GM19025 (cell line): ENCODE measurements at regions not wholly inside any gene's neighbourhood (a gene's known extent, or its start where the extent isn't known, plus 50 kb on each side); places are given as distances from the start of the nearest gene placed in this dataset.
"Not testable (repeated sequence)": the region's sequence is repeated elsewhere in the genome, so short reads cannot be mapped to it uniquely, and the experiment has no call there.

Experiments
- ATAC-seq: cut with Tn5 transposase; IDR thresholded peaks from one replicate; pipeline ENCODE4 v1.9.1; 2021; ENCODE audit warnings: mild to moderate bottlenecking, low read depth, moderate library complexity; ENCODE audit not compliant: unreplicated experiment

DNA sequence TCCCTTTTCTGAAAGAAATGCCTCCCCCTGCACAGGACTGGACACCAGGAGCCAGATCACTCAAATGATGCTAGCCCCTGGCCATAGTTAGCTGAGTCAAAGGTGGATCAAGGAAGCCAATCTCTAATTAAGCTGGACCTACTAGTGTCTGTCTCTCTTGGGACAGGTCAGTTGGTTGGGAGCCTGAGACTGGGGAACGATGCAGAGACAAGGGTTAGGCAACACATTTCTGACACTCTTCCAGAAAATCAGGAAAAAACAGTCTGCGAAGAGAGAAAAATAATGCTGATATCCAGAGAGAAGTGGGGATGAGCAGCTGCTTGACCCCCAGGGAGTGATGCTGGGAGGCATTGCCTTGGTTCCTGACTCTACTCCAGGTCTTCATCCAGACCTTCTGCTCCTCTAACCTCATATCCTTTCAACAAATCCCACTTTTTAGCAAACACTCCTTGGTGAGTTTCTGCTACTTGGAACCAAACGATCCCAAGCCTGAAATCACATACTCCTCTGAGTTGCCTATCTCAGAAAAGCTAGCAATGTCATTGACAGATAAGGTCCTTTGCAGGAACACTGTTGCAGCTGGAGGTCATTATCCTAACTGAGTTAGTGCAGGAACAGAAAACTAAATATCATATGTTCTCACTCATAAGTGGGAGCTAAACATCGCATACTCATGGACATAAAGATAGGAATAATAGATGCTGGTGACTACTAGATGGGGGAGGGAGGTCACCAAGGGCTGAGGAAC lies 369.7 kb downstream of the COG6 start:
- ATAC-seq: no peak

DNA sequence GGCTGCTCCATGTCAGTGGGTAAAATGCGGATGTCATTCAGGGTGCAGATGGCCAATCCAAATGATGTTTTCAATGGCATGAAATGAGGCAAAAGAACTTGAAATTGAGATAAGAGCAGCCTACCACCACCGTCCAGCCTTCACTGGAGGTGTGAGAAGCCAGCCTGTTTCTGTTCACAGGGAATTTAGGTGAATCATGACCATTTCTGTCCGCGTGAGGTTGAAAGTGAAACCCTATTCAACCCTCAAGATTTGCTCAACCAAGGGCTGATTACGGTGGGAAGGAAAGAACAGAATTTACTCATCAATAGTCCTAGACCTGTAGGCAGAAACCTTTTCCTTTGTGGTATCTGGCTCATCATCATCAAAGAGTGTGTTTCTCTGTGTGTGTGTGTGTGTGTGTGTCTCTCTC lies 370.7 kb downstream of the COG6 start:
- ATAC-seq: peak; percentile 96

DNA sequence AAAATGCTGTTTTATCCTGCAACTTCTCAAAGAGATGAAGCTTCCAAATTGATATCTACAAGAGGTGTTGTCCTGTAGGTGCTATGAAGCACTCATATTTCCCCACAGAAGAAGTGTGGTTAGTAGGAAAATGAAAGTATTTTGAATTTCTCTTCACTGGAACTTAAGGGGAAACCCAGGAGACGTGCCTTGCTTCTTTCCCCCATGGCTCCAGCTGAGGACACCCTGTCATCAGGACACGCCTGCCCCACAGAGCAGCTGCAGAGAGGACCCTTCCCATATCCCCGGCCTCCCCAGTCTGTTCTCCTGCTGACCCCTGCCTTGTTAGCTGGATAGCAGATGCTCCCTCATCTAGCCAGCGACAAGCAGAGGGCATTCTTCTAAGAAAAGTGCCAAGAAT lies 371.3 kb downstream of the COG6 start:
- peak; percentile 36 for ATAC-seq

GRCh38 chr13:40028446-40028845 lies 373.0 kb downstream of the COG6 start:
- no peak for ATAC-seq

- no peak for ATAC-seq
These were observed 375.6 kb downstream of the COG6 start for GRCh38 chr13:40031031-40031430.

DNA sequence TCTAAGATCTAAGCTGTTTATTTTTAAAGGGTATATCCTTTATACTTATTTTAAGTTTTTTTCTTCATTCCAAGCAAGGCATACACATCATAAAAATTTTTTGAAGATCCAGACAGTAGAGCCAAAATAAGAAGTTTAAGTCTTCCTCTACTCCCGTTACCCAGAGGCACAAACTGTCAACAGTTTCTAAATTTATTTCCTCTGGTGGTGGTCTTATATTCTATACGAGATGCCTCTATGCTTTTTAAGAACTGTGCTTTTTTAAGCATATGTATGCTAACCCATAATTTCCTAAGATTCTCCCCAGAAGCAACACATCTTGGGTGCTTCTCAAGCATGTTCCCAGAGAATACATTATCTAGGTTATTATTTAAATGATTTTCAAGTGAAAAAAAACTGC lies 383.6 kb downstream of the COG6 start:
- no peak for ATAC-seq

GRCh38 chr13:40042991-40043390 lies 387.5 kb downstream of the COG6 start:
- ATAC-seq: no peak

DNA sequence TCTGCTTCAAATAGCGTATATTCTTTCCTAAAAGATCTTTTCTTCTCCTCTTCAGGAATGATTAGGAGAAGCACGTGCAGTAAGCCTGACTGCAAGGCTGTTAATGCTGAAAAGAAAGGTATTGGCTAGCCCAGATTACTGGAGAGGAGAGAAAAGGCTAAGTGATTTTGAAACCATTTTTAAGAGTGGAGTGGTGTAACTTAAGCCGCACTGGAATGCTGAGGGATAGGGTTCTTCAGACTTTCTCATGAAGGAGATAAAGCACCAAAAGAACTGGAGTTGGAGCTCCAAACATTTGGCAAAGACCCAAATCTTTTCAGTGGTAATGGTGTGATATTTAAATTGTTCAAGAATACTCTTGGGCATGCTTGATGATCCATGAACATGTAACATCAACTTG lies 388.3 kb downstream of the COG6 start:
- ATAC-seq: no peak

DNA sequence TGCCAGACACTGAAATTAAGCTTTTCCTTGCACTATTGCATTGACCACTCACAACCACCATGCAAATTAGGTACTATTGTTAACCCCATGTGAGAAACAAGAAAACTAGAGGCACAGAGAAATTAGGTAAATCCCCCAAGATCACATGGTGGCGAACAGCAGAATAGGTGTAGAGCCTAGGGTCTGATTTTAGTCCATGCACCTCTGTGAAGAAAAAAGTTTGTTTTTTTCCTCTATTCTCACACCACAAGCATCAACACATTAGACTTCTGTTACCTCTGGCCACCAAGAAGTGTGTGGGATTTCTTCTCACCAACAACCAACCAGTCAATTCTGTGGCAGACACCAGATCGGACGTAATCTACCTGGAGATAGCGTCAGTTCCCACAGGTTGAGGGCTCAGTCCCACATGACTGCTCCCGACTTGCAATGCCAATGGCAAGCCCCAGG lies 391.9 kb downstream of the COG6 start:
- ATAC-seq: peak; percentile 90

DNA sequence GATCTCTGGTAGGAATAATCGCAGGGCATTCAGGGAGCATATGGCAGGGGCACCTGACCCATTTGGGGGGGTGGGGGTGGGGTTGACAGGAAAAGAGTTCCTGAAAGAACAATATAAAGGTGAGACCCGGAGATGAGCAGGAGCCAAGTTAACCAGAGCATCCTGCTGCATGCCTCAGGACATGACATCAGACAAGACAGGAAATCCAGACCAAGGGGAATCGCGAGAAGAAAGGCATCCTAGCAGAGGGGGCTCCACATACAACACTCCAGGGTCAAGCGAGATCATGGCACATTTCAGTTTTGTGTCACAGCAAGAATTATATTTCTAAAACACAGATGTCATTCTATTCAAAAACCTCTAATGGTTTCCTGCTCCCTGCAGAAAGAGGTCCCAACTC lies 393.1 kb downstream of the COG6 start:
- ATAC-seq: no peak

GRCh38 chr13:40052954-40053353 lies 397.5 kb downstream of the COG6 start:
- no peak for ATAC-seq

DNA sequence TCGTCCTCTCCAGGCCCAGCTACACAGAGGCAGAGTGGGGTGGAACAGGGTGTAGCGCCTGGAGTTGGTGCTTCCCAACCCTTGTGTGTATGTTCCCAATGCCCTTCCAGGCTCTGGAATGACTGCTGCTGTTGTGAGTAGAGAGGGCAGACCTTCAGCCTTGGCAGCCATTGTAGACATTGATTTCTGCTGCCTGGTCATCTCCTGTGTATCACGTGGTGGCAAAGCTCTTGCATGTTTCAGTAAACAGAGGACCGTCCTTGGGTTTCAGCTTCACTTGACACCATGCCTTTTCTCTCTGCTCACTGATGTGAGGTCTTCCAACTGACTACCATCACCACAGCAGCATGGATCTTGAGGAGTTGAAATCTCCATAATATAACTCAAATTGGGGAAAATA lies 397.9 kb downstream of the COG6 start:
- ATAC-seq: no peak

DNA sequence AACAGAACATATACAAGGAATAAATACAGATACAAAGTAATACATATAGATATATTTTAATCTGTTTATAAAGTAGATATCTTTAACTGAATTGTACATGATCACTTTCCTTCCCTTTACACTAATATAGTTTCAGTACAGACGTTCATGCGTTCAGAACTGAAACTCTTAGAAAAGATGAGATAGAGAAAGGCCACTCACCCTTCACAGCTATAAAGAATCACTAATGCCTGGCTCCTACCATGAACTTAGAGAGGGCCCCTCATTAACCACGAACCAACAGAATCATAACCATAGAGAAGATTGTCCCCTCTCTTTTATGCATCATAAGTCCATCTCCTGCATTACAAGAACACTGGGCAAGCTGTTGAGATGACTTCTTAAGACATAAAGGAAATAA lies 399.0 kb downstream of the COG6 start:
- ATAC-seq: not testable (repeated sequence)

GRCh38 chr13:40056898-40057619 lies 401.6 kb downstream of the COG6 start:
- ATAC-seq: no peak

DNA sequence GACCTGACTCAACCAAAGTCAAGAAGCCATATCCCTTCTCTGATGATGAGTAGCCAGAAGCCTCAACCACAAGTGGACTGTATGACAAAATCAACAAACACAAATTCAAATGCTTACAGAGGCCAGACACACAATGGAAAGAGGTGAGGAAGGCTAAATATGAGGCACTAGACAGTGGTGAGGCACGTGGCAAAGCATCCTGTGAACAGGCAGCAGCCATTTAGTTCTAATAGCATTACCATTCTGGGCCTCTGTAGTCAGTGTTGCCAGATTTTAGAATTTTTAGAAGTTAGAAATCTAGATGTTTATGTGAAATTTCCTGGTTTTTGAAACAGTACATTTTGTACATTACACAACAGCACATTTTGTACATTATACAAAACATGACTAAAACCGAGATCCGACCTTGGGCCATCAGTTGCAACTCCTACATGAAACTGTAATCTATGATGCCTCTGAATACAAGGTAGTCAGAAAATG lies 403.3 kb downstream of the COG6 start:
- no peak for ATAC-seq

DNA sequence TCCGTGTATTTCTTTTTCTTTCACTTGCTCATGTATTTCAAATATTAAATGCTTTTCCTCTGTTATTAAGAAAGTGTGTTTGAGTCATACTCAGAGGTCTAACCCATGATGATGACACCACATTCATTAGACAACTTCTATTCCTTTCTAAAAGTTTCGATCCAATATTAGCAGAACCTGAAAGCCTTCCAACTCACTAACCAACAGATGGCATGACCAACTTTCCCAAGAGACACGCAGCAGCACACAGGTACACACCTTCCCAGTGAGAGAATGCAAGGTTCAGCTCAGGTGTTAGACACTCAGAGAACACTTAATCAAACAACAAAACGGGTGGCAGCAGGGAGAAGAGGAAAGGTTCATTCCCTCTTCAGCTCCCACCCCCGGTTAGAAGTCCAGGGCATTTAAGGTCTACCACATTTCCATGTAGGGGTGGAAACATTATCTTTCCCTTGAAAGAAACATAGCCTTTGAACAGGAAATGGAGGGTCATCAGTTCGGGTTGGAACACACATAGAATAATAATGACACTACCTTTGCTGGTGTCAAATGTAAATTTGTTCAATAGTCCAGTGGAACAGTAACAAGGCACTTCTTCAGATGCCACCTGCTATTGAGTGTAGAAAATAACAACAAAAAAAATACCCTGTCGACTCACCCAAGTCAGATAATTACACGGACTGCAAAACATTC lies 404.2 kb downstream of the COG6 start:
- peak; percentile 29 for ATAC-seq

DNA sequence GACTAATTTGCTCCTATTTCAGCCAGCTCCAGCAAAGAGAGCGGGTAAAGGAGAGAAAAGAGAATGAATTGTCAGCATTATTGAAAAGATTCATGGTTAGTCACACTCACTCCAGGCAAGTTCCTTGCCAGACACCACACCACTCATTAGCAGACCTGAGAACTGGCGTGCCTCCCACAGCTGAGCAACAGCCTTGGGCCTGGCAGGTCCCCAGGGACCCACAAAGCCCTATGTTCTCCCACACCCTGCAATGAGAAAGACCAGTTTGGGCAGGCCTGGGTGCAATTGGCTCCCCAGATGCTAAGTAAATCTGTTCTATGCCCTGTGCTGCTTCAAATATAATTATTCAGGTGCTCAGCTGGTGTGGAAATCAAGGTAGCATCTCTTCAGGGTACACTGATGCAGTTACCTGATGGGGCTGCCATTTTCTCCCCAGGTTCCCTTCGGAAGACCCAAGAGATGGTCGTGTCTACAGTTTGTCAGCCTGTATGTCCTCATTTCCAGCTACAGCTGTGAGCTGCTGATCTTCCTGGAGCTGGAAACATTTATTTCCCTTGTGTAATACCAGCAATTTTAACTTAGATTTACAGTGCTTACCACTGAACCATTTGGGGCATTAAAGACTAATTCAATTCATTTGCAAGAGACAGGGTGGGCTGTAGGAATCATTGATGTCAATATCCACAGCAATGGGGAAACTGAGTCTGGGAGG lies 405.0 kb downstream of the COG6 start:
- ATAC-seq: peak; percentile 71

DNA sequence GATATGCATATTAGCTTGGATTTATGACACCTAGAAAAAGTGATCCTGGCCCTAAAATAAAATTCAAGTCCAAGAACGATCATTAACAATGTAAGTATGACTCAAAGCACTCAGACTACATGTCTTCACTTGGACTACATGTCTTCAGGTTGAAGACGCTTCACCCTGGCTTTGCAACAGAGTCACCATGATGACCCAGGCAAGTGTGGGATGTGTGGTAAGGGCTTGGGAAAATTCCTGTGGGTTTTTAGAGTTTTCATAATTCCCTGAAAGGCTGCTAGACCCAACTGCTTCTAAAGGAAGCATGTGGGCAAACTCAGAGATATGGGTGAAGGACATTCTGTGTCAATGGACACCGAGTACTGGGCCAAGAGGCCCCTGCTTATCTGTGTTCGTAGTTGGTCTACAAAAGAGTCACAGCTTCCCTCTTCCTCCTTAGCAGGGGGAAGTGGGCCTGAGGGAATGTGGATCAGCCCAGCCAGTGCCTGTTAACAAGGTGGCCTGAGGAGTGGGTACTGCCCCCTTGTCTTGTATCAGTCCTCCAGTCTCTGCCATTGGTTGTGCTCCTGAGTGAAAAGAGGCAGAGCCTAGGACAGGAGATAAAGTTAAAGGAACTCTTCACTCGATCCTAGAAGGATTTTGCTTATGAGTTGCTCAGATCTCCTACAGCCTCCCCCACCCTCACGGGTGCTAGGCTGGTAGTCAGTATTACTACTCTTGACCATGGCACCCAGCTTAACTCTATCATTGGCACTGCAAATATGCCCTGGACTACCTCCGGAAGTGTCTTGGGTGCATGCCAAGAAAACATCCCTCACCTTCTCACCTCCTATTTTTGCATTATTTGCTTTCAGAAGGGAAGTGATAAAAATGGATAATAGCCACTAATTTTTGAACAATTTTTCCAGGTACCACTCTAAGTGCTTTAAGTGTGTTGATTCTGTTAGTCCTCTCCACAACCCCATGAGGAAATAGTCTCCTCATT lies 406.3 kb downstream of the COG6 start:
- ATAC-seq: no peak

- no peak for ATAC-seq
These were observed 407.8 kb downstream of the COG6 start for GRCh38 chr13:40063278-40063698.
